Tibial nerve (tissue), 4 donors: ENCODE measurements at regions not wholly inside any gene's neighbourhood (a gene's known extent, or its start where the extent isn't known, plus 50 kb on each side); places are given as distances from the start of the nearest gene placed in this dataset.

Source experiments
- DNase-seq, 2 donors: peaks; one replicate each; pipeline ENCODE4 v3.0.0-alpha.2; 2019; ENCODE audit warnings: low spot score in 2 of 2
- H3K27ac ChIP-seq, 4 donors: fragments of 200-600 bp; sonication (generic) in 3 of 4; one replicate each; pipeline ENCODE4 v1.5.1; 2017 to 2019; ENCODE audit warnings: mild to moderate bottlenecking in 1 of 4
- H3K27me3 ChIP-seq, 2 donors: fragments of 200-600 bp; sonication (generic) in 1 of 2; one replicate each; pipeline versions ENCODE4 v1.5.1 to v1.6.0; 2017 to 2019
- H3K36me3 ChIP-seq, 3 donors: fragments of 200-600 bp; sonication (generic); one replicate each; pipeline ENCODE4 v1.5.1; 2018 to 2019
- H3K4me1 ChIP-seq, 4 donors: fragments of 200-600 bp; sonication (generic) in 3 of 4; one replicate each; pipeline ENCODE4 v1.5.1; 2017 to 2019
- H3K4me3 ChIP-seq, 4 donors: fragments of 200-600 bp; sonication (generic) in 3 of 4; one replicate each; pipeline ENCODE4 v1.5.1; 2017 to 2019; ENCODE audit warnings: mild to moderate bottlenecking in 1 of 4, moderate library complexity in 1 of 4
- H3K9me3 ChIP-seq, 4 donors: fragments of 200-600 bp; sonication (generic) in 3 of 4; one replicate each; pipeline ENCODE4 v1.5.1; 2017 to 2019
- CTCF ChIP-seq, 5 experiments: fragments of 200-600 bp in 3 of 5; fragments of 450-650 bp in 2 of 5; sonication (generic) in 3 of 5; IDR thresholded peaks; one replicate each; pipeline ENCODE4 v1.5.1; 2016 to 2019; ENCODE audit warnings: antibody characterized with exemption in 5 of 5, mild to moderate bottlenecking in 3 of 5, moderate library complexity in 2 of 5
- EP300 ChIP-seq, 2 donors: sonication (generic); formaldehyde crosslinking; IDR thresholded peaks; one replicate each; pipeline ENCODE4 v1.6.1; 2017; ENCODE audit warnings: antibody characterized with exemption in 2 of 2, mild to moderate bottlenecking in 1 of 2
- POLR2A ChIP-seq, 2 donors: fragments of 450-650 bp; IDR thresholded peaks; one replicate each; pipeline ENCODE4 v1.6.1; 2017; ENCODE audit warnings: antibody characterized with exemption in 2 of 2, mild to moderate bottlenecking in 2 of 2, moderate library complexity in 2 of 2
- WGBS, 2 donors: methylation state at CpG; one replicate each; pipeline ENCODE4 v1.1.5; 2018; 5-methylcytosine and 5-hydroxymethylcytosine counted together

GRCh38 chr2:5983511-5984272 lies 291.5 kb downstream of the SOX11 start:
- WGBS, 2 donors = 90 to 91% methylated on average over 13 of the region's 13 CpGs
- TF ChIP-seq POLR2A (IDR thresholded peaks at IDR 0.05) (no peak), EP300 (IDR thresholded peaks at IDR 0.05) (no peak), CTCF (IDR thresholded peaks at IDR 0.05) (no peak)
- Histone ChIP-seq H3K36me3 (no peaks in the 10 kb centered on the region), H3K4me3 (no peak overlapping the region), H3K27ac (no peak overlapping the region), H3K4me1 (peaks cover 0 to 8% (median 0%) of the 10 kb centered on the region in 4 donors), H3K27me3 (peaks cover 0 to 22% of the 10 kb centered on the region in 2 donors), H3K9me3 (no peaks in the 10 kb centered on the region)
- DNase-seq = no peak

GRCh38 chr2:5984273-5984655 lies 292.1 kb downstream of the SOX11 start:
- H3K9me3 ChIP-seq = no peaks in the 10 kb centered on the region
- DNase-seq = no peak
- TF ChIP-seq CTCF (IDR thresholded peaks at IDR 0.05) (no peak), POLR2A (IDR thresholded peaks at IDR 0.05) (no peak), EP300 (IDR thresholded peaks at IDR 0.05) (no peak)
- 90 to 91% methylated on average over 2 of the region's 2 CpGs for WGBS, 2 donors
- no peaks in the 10 kb centered on the region for H3K36me3 ChIP-seq
- peaks cover 0 to 8% (median 0%) of the 10 kb centered on the region in 4 donors for H3K4me1 ChIP-seq
- H3K27ac ChIP-seq = no peak overlapping the region
- H3K27me3 ChIP-seq = peaks cover 0 to 22% of the 10 kb centered on the region in 2 donors
- no peak overlapping the region for H3K4me3 ChIP-seq

GRCh38 chr2:5984946-5985345 lies 292.8 kb downstream of the SOX11 start:
- H3K36me3 ChIP-seq = no peaks in the 10 kb centered on the region
- no peak overlapping the region for H3K4me3 ChIP-seq
- DNase-seq = no peak

GRCh38 chr2:5985536-5986385 lies 293.6 kb downstream of the SOX11 start:
- TF ChIP-seq POLR2A (IDR thresholded peaks at IDR 0.05) (no peak), CTCF (IDR thresholded peaks at IDR 0.05) (no peak), EP300 (IDR thresholded peaks at IDR 0.05) (no peak)
- 63 to 68% methylated on average over 18 of the region's 18 CpGs for WGBS, 2 donors
- DNase-seq = no peak

More at GRCh38 chr2:5984946-5985345, 292.8 kb downstream of the SOX11 start:
- 91 to 96% methylated on average over 6 of the region's 6 CpGs for WGBS, 2 donors
- TF ChIP-seq EP300 (IDR thresholded peaks at IDR 0.05) (no peak), POLR2A (IDR thresholded peaks at IDR 0.05) (no peak), CTCF (IDR thresholded peaks at IDR 0.05) (no peak)
- no peaks in the 10 kb centered on the region for H3K9me3 ChIP-seq
- H3K4me1 ChIP-seq = peaks cover 0 to 8% (median 0%) of the 10 kb centered on the region in 4 donors
- H3K27me3 ChIP-seq = peaks cover 0 to 22% of the 10 kb centered on the region in 2 donors
- H3K27ac ChIP-seq = no peak overlapping the region

More at GRCh38 chr2:5985536-5986385, 293.6 kb downstream of the SOX11 start:
- H3K4me1 ChIP-seq = peaks cover 0 to 8% (median 0%) of the 10 kb centered on the region in 4 donors
- H3K4me3 ChIP-seq = no peak overlapping the region
- no peaks in the 10 kb centered on the region for H3K9me3 ChIP-seq
- H3K27ac ChIP-seq = no peak overlapping the region
- H3K27me3 ChIP-seq = peaks cover 0 to 17% of the 10 kb centered on the region in 2 donors
- no peaks in the 10 kb centered on the region for H3K36me3 ChIP-seq
